Loucy (cell line): ENCODE measurements at regions not wholly inside any gene's neighbourhood (a gene's known extent, or its start where the extent isn't known, plus 50 kb on each side); places are given as distances from the start of the nearest gene placed in this dataset.

Experiments
- CTCF ChIP-seq: fragments of 200-600 bp; sonication (generic); conservative IDR thresholded peaks from 2 replicates; pipeline ENCODE4 v1.5.1; 2014; ENCODE audit warnings: mild to moderate bottlenecking, antibody characterized with exemption, low read length
- EZH2phosphoT487 ChIP-seq: fragments of 200-600 bp; IDR thresholded peaks from 2 replicates; pipeline ENCODE4 v1.6.1; 2018; ENCODE audit warnings: antibody characterized with exemption, mild to moderate bottlenecking, moderate library complexity, borderline replicate concordance

GRCh38 chr2:186934420-186934819, 85.5 kb upstream of the ZSWIM2 start:
- no peak for TF ChIP-seq CTCF
- no peak for TF ChIP-seq EZH2phosphoT487
